ENCODE measurements at regions not wholly inside any gene's neighbourhood (a gene's known extent, or its start where the extent isn't known, plus 50 kb on each side); places are given as distances from the start of the nearest gene placed in this dataset.
"Not testable (repeated sequence)": the region's sequence is repeated elsewhere in the genome, so short reads cannot be mapped to it uniquely, and the experiment has no call there.

- no peak for DNase-seq
Measured at GRCh38 chr7:79531905-79532664, 78.6 kb upstream of the MAGI2 start.

- no peak for DNase-seq
Measured at GRCh38 chr7:79531116-79531515, 77.6 kb upstream of the MAGI2 start.

GRCh38 chr7:79529881-79530235 is 76.4 kb upstream of the MAGI2 start:
- no peak for DNase-seq

- DNase-seq, result peak; percentile 32
Measured at GRCh38 chr7:79529214-79529880, 75.9 kb upstream of the MAGI2 start.

GRCh38 chr7:79528421-79528820 is 75.0 kb upstream of the MAGI2 start:
- no peak for DNase-seq

- no peak for DNase-seq
Measured at GRCh38 chr7:79524048-79524447, 70.6 kb upstream of the MAGI2 start.

- no peak for DNase-seq
Measured at GRCh38 chr7:79523436-79523835, 70.0 kb upstream of the MAGI2 start.

- DNase-seq, result no peak
Measured at GRCh38 chr7:79520543-79520942, 67.1 kb upstream of the MAGI2 start.

GRCh38 chr7:79515358-79515757 is 61.9 kb upstream of the MAGI2 start:
- DNase-seq, result no peak

GRCh38 chr7:79513261-79513660 is 59.8 kb upstream of the MAGI2 start:
- DNase-seq, result no peak

GRCh38 chr7:79512261-79512660 is 58.8 kb upstream of the MAGI2 start:
- no peak for DNase-seq

GRCh38 chr7:79511056-79511455 is 57.6 kb upstream of the MAGI2 start:
- DNase-seq, result not testable (repeated sequence)

GRCh38 chr7:79507131-79507530 is 53.7 kb upstream of the MAGI2 start:
- no peak for DNase-seq

GRCh38 chr7:79506481-79506880 is 53.0 kb upstream of the MAGI2 start:
- no peak for DNase-seq

- peak; percentile 7 for DNase-seq
Measured at GRCh38 chr7:79504607-79505389, 51.3 kb upstream of the MAGI2 start.
